ENCODE measurements at regions not wholly inside any gene's neighbourhood (a gene's known extent, or its start where the extent isn't known, plus 50 kb on each side); places are given as distances from the start of the nearest gene placed in this dataset.

DNA sequence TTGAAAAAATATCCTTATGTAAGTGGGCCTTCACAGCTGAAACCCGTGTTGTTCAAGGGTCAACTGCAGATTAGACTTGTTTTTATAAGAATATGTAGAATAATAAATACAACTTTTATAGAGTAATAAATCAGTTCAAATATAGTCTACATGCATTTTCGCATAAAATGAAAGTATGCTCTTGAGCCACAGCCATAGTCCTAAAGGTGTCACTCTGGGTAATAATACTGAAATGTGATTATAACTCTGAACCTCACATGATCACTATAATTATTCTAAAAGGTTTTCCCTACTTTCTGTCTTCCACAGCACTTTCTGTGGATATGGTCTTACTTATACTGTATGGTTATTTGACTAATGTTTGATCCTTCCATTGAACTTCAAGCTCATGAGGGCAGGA, 185.8 kb downstream of the SLC6A15 start:
- H3K4me1 ChIP-seq (replicated peaks in 1 of 2) = no peaks in the 10 kb centered on the region
- intact Hi-C loops (cut with DNase I) = no loop called here
- H3K4me3 ChIP-seq = no peak overlapping the region
- WGBS, 4 donors = 70 to 77% (median 71%) methylated on average over 2 of the region's 2 CpGs
- no peak for DNase-seq
- no peaks in the 10 kb centered on the region for H3K27me3 ChIP-seq
- TF ChIP-seq POLR2A (IDR thresholded peaks at IDR 0.05) = no peak
- TF ChIP-seq, protein P1, sequence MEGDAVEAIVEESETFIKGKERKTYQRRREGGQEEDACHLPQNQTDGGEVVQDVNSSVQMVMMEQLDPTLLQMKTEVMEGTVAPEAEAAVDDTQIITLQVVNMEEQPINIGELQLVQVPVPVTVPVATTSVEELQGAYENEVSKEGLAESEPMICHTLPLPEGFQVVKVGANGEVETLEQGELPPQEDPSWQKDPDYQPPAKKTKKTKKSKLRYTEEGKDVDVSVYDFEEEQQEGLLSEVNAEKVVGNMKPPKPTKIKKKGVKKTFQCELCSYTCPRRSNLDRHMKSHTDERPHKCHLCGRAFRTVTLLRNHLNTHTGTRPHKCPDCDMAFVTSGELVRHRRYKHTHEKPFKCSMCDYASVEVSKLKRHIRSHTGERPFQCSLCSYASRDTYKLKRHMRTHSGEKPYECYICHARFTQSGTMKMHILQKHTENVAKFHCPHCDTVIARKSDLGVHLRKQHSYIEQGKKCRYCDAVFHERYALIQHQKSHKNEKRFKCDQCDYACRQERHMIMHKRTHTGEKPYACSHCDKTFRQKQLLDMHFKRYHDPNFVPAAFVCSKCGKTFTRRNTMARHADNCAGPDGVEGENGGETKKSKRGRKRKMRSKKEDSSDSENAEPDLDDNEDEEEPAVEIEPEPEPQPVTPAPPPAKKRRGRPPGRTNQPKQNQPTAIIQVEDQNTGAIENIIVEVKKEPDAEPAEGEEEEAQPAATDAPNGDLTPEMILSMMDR (IDR thresholded peaks at IDR 0.05) = no peak
- H3K36me3 ChIP-seq (replicated peaks in 1 of 2) = no peaks in the 10 kb centered on the region
- no peaks in the 10 kb centered on the region for H3K9me3 ChIP-seq (replicated peaks in 1 of 3)
- no peak overlapping the region for H3K27ac ChIP-seq

DNA sequence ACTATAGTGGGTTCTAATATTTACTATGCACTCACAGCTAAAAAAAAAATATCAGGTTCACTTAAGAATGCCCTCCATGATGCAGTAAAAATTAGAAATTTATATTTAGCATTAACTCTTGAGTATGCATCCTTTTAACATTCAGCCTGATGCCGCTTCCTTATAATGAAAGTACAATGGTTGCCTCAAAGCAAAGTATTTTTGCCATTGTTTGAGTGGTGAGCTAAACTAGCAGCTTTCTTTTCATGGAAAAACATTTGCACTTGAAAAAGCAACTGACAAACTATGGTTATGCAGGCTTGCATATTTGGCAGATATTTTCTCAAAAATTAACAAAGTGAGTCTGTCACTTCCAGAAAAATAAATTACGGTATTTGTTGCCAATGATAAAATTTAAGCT, 188.6 kb downstream of the SLC6A15 start:
- intact Hi-C loops (cut with DNase I) = no loop called here
- WGBS, 4 donors = 41 to 85% (median 56%) methylated on average over 2 of the region's 2 CpGs
- TF ChIP-seq, protein P1 (IDR thresholded peaks at IDR 0.05) = no peak
- TF ChIP-seq POLR2A (IDR thresholded peaks at IDR 0.05) = no peak
- H3K4me1 ChIP-seq (replicated peaks in 1 of 2) = no peaks in the 10 kb centered on the region
- H3K27me3 ChIP-seq = no peaks in the 10 kb centered on the region
- no peak overlapping the region for H3K27ac ChIP-seq
- H3K9me3 ChIP-seq (replicated peaks in 1 of 3) = no peaks in the 10 kb centered on the region
- H3K4me3 ChIP-seq = no peak overlapping the region
- DNase-seq = no peak
- H3K36me3 ChIP-seq (replicated peaks in 1 of 2) = no peaks in the 10 kb centered on the region

DNA sequence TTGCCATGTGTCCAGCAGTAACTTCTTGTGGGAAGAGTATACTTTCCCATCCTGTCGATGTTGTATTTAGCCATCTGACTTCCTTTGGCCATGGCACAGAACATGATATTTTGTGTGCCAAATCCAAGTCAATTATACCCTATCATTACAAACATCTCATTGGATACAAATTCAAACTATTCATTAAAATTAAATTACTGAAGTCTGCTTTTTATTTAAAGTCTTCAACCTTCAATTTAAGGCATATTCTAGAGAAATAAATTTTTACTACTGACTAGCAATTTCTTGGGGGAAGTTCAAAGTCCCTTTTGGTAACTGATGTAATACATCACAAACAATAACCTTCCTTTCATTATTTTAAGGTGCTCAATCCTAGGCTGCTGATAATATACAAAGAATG, 192.6 kb downstream of the SLC6A15 start:
- TF ChIP-seq, protein P1 (IDR thresholded peaks at IDR 0.05) = no peak
- no peak for TF ChIP-seq POLR2A (IDR thresholded peaks at IDR 0.05)
- no peak for DNase-seq
- WGBS, 4 donors = 71 to 84% (median 77%) methylated on average over 1 of the region's 1 CpG
- Histone ChIP-seq H3K36me3 (replicated peaks in 1 of 2) (no peaks in the 10 kb centered on the region), H3K27me3 (no peaks in the 10 kb centered on the region), H3K9me3 (replicated peaks in 1 of 3) (no peaks in the 10 kb centered on the region), H3K4me1 (replicated peaks in 1 of 2) (no peaks in the 10 kb centered on the region), H3K27ac (no peak overlapping the region), H3K4me3 (no peak overlapping the region)
- intact Hi-C loops (cut with DNase I) = no loop called here

DNA sequence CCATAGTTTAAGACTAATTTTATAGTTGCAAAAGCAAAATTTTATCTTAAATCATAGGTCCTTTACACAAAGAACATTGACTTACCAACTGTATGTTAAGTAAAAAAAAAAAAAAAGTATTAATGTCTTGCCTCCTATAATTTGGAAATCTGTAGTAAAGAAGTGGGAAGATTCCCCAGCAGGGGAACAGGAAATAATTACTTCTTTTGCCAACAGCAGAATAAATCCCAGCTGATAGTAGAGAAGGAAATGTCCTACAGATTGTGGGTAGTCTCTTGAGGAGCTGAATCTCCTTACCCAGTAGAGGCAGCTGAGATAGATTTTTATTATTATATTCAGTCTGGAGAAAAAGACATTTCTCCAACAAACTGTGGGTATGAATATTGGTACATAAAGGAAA, 193.7 kb downstream of the SLC6A15 start:
- no peak overlapping the region for H3K27ac ChIP-seq
- H3K4me1 ChIP-seq (replicated peaks in 1 of 2) = no peaks in the 10 kb centered on the region
- H3K36me3 ChIP-seq (replicated peaks in 1 of 2) = no peaks in the 10 kb centered on the region
- no peak for DNase-seq
- no peaks in the 10 kb centered on the region for H3K27me3 ChIP-seq
- no peaks in the 10 kb centered on the region for H3K9me3 ChIP-seq (replicated peaks in 1 of 3)
- TF ChIP-seq, protein P1 (IDR thresholded peaks at IDR 0.05) = no peak
- no peak for TF ChIP-seq POLR2A (IDR thresholded peaks at IDR 0.05)
- H3K4me3 ChIP-seq = no peak overlapping the region
- intact Hi-C loops (cut with DNase I) = no loop called here

Measured in adrenal gland (tissue), 9 donors.